ENCODE measurements at regions not wholly inside any gene's neighbourhood (a gene's known extent, or its start where the extent isn't known, plus 50 kb on each side); places are given as distances from the start of the nearest gene placed in this dataset.
A peak's percentile ranks its signal among the peaks of the same experiment; 100 is the strongest.

GRCh38 chr14:71498212-71498611 is 434.0 kb upstream of the RGS6 start:
- DNase-seq (ENCODE audit: low read depth), result peak; percentile 70

- DNase-seq (ENCODE audit: low read depth), result no peak
Measured at GRCh38 chr14:71499018-71499417, 433.2 kb upstream of the RGS6 start.

GRCh38 chr14:71507681-71508080 is 424.5 kb upstream of the RGS6 start:
- no peak for DNase-seq (ENCODE audit: low read depth)

GRCh38 chr14:71508901-71509300 is 423.3 kb upstream of the RGS6 start:
- DNase-seq (ENCODE audit: low read depth), result no peak

- DNase-seq (ENCODE audit: low read depth), result no peak
Measured at GRCh38 chr14:71511152-71511551, 421.1 kb upstream of the RGS6 start.

- no peak for DNase-seq (ENCODE audit: low read depth)
Measured at GRCh38 chr14:71514941-71515919, 417.0 kb upstream of the RGS6 start.

GRCh38 chr14:71521238-71522135 is 410.7 kb upstream of the RGS6 start:
- no peak for DNase-seq (ENCODE audit: low read depth)

GRCh38 chr14:71523630-71524319 is 408.5 kb upstream of the RGS6 start:
- peak; percentile 33 for DNase-seq (ENCODE audit: low read depth)

GRCh38 chr14:71524320-71524982 is 407.8 kb upstream of the RGS6 start:
- DNase-seq (ENCODE audit: low read depth), result no peak

GRCh38 chr14:71525663-71526221 is 406.5 kb upstream of the RGS6 start:
- DNase-seq (ENCODE audit: low read depth), result no peak

GRCh38 chr14:71526388-71526787 is 405.8 kb upstream of the RGS6 start:
- no peak for DNase-seq (ENCODE audit: low read depth)

GRCh38 chr14:71527838-71528237 is 404.4 kb upstream of the RGS6 start:
- DNase-seq (ENCODE audit: low read depth), result no peak

- peak; percentile 75 for DNase-seq (ENCODE audit: low read depth)
Measured at GRCh38 chr14:71529848-71530247, 402.4 kb upstream of the RGS6 start.

- DNase-seq (ENCODE audit: low read depth), result peak; percentile 78
Measured at GRCh38 chr14:71532344-71532743, 399.9 kb upstream of the RGS6 start.

- no peak for DNase-seq (ENCODE audit: low read depth)
Measured at GRCh38 chr14:71532790-71533189, 399.4 kb upstream of the RGS6 start.

GRCh38 chr14:71533390-71533789 is 398.8 kb upstream of the RGS6 start:
- DNase-seq (ENCODE audit: low read depth), result peak; percentile 25

- DNase-seq (ENCODE audit: low read depth), result no peak
Measured at GRCh38 chr14:71533800-71534199, 398.4 kb upstream of the RGS6 start.

GRCh38 chr14:71534506-71534905 is 397.7 kb upstream of the RGS6 start:
- DNase-seq (ENCODE audit: low read depth), result no peak

GRCh38 chr14:71536015-71536740 is 396.1 kb upstream of the RGS6 start:
- DNase-seq (ENCODE audit: low read depth), result no peak

- no peak for DNase-seq (ENCODE audit: low read depth)
Measured at GRCh38 chr14:71536927-71537772, 395.1 kb upstream of the RGS6 start.
